B cell (primary cell): ENCODE measurements at regions not wholly inside any gene's neighbourhood (a gene's known extent, or its start where the extent isn't known, plus 50 kb on each side); places are given as distances from the start of the nearest gene placed in this dataset.

ENCODE experiments used
- CTCF ChIP-seq: fragments of 200-600 bp; IDR thresholded peaks from one replicate; pipeline ENCODE4 v1.8.0; 2022; ENCODE audit warnings: antibody characterized with exemption, mild to moderate bottlenecking
- EZH2 ChIP-seq: IDR thresholded peaks from 2 replicates; pipeline ENCODE4 v1.6.1; 2012; ENCODE audit warnings: borderline replicate concordance, low read depth, mild to moderate bottlenecking, moderate library complexity, low read length; ENCODE audit not compliant: insufficient read depth, poor library complexity, severe bottlenecking

GRCh38 chr14:51548187-51548586, 103.5 kb upstream of the FRMD6 start:
- TF ChIP-seq CTCF (no peak), EZH2 (no peak)
